GM12865 (cell line): ENCODE measurements at regions not wholly inside any gene's neighbourhood (a gene's known extent, or its start where the extent isn't known, plus 50 kb on each side); places are given as distances from the start of the nearest gene placed in this dataset.

ENCODE experiments used
- DNase-seq: peaks from one replicate; pipeline ENCODE4 v3.0.0; 2010; ENCODE audit warnings: low read depth
- H3K4me3 ChIP-seq: 2 replicates; pipeline ENCODE4 v1.5.1; 2011; ENCODE audit warnings: mild to moderate bottlenecking, low read depth, low read length, control low read depth
- TF ChIP-seq, protein P1 (sequence below): IDR thresholded peaks from 2 replicates; pipeline ENCODE4 v1.5.1; 2011; ENCODE audit warnings: low read length, control low read depth, low read depth, inconsistent platforms; ENCODE audit not compliant: insufficient read depth; ENCODE audit errors: missing control alignments

DNA sequence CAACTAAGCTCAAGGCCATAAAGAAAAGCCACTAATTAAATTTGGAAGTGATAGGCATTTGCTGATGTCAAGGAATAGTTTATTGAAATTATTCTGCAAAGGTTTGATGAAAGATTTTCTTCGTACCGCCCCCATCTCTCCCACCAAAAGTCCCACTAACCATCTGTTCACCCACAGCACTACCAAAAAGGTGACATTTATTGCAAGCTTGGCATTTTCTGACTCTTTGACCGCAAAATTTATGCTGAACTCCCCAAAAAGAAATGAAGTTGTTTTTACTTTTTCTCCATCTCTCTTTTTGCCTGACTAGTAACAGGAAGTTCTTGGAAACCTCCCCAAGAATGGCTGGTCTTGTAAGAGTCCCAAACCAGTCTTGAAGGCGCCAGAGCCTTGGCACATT lies 384.9 kb upstream of the SOX9 start:
- no peak overlapping the region for H3K4me3 ChIP-seq
- TF ChIP-seq, protein P1, sequence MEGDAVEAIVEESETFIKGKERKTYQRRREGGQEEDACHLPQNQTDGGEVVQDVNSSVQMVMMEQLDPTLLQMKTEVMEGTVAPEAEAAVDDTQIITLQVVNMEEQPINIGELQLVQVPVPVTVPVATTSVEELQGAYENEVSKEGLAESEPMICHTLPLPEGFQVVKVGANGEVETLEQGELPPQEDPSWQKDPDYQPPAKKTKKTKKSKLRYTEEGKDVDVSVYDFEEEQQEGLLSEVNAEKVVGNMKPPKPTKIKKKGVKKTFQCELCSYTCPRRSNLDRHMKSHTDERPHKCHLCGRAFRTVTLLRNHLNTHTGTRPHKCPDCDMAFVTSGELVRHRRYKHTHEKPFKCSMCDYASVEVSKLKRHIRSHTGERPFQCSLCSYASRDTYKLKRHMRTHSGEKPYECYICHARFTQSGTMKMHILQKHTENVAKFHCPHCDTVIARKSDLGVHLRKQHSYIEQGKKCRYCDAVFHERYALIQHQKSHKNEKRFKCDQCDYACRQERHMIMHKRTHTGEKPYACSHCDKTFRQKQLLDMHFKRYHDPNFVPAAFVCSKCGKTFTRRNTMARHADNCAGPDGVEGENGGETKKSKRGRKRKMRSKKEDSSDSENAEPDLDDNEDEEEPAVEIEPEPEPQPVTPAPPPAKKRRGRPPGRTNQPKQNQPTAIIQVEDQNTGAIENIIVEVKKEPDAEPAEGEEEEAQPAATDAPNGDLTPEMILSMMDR: no peak
- no peak for DNase-seq

DNA sequence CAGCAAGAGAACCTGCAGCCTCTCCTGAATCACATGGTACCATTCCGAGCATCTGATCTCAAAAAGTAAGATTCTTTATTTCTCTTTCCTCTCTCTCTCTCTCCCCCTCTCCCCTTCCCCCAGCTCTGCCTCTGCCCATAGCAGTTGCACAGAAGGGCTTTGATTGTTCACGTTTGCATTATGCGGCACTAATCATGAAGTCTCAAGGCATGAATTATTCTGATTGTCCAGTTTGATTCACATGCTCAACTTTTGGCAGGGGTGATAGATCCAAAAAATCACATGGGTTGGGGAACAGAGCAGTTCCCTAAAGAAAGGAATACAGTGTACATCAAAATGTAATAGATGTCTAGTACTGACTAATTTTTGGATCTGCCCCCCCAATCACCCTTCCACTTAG lies 380.0 kb upstream of the SOX9 start:
- TF ChIP-seq, protein P1: no peak
- no peak for DNase-seq
- no peak overlapping the region for H3K4me3 ChIP-seq

DNA sequence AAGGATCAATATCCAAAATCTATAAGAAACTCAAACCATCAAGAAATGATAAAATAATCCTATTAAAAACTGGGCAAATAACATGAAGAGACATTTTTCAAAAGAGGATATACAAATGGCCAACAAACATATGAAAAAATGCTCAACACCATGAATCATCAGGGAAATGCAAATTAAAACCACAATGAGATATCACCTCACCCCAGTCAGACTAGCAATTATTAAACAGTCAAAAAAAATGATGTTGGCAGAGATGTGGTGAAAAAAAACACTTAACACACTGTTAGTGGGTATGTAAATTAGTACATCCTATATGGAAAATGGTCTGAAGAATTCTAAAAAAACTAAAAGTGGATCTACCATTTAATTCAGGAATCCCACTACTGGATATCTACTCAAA lies 379.0 kb upstream of the SOX9 start:
- TF ChIP-seq, protein P1: no peak
- no peak overlapping the region for H3K4me3 ChIP-seq
- no peak for DNase-seq

DNA sequence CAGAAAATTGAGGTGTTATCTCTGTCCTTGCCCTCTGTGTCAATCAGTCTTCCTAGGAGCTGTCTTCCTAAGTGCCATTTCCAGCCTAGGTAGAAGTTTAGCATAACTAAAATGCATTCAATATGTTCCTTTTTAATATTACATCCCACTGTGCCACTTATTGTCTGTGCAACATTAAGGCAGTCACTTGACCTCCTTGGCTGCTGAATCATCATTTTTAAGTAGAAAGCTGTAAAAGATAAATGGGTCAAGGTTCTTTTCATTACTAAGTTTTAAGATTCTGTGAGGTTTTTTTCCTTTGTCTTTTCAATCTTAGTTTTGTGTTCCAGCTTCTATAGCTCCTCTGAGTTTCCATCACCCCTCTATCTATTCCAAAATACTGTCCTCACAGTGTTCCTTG lies 371.9 kb upstream of the SOX9 start:
- no peak overlapping the region for H3K4me3 ChIP-seq
- TF ChIP-seq, protein P1: no peak
- DNase-seq: no peak

DNA sequence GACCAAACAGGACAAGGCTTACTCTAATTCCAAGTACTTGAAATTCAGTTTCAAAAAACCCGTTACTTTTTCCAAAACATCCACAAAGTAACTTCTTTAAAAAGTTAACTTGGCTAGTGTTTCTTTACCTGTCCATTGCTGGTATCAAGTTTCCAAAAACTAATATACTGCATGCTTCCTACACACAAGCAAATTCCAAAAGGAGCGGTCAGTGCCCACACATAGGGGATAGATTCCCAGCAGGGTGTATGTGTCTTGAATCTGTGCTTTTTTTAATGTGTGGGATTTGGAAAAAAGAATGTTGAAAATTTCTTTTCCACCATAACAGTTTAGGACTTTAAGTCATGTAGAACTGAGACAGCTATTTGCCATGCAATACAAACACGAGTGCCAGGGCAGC lies 367.8 kb upstream of the SOX9 start:
- TF ChIP-seq, protein P1: no peak
- DNase-seq: no peak

DNA sequence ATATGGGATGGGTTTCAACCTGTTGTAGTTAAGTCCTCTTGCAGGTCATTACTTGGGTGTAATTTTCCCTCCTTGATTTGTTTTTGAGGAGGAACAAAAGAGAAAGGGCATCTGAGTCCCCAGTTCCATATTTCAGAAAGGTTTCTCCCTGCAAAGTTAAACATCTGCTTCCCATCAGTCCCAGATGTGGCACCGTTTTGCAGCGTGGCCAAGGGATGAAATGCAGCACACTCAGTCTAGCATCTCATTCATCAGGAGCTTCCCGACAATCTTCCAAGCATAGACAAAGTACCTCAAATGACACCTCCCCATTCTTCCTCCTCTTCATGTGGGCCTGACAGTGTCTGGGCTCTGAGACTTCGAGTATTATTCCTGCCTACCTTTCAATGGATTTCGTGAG lies 363.7 kb upstream of the SOX9 start:
- TF ChIP-seq, protein P1: no peak
- no peak overlapping the region for H3K4me3 ChIP-seq
- DNase-seq: no peak

More for the DNA sequence above, 367.8 kb upstream of the SOX9 start:
- H3K4me3 ChIP-seq: no peak overlapping the region

DNA sequence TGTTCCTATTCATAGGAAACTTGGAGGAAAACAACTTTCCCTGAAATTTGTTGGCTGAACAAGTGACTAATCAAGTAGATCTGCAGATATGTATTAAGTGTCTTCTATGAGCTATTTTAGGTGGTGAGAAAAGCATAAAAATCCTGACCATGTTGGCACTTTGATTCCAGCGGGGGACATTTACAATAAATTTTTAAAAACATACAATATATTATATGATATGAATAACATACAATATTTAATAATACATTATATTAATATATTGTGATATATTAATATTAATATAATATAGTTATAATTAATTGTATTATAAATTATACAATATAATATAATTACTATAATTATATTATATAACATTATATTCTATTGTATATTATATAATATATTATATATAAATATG lies 362.9 kb upstream of the SOX9 start:
- no peak for DNase-seq
- H3K4me3 ChIP-seq: no peak overlapping the region
- TF ChIP-seq, protein P1: no peak
